Stimulated activated naive B cell treated with anti-CD40 and anti-IgM and Interleukin-4, amounts not matched to agents 10 μg/mL and 1 μg/mL and 100 μg/mL, for 72 hours (primary cell): ENCODE measurements at regions not wholly inside any gene's neighbourhood (a gene's known extent, or its start where the extent isn't known, plus 50 kb on each side); places are given as distances from the start of the nearest gene placed in this dataset.

ENCODE experiments used
- ATAC-seq, 2 donors: fragments of 150-1000 bp; cut with Tn5 transposase; replicated peaks; 2 replicates each; pipeline ENCODE4 v1.10.0; 2021; ENCODE audit warnings: moderate library complexity in 1 of 2
- DNase-seq: peaks from one replicate; pipeline ENCODE4 v3.0.0; 2021
- H3K27ac Mint-ChIP-seq: one replicate; pipeline ENCODE4 v1.8.0; 2022; ENCODE audit warnings: mild to moderate bottlenecking, mixed read lengths
- H3K27me3 Mint-ChIP-seq, 2 donors: one replicate each; pipeline ENCODE4 v1.8.0; 2022; ENCODE audit warnings: mixed read lengths in 2 of 2
- H3K36me3 Mint-ChIP-seq, 2 donors: one replicate each; pipeline ENCODE4 v1.8.0; 2022; ENCODE audit warnings: mixed read lengths in 2 of 2, mild to moderate bottlenecking in 1 of 2
- H3K4me1 Mint-ChIP-seq, 2 donors: one replicate each; pipeline ENCODE4 v1.8.0; 2022; ENCODE audit warnings: mixed read lengths in 2 of 2, mild to moderate bottlenecking in 1 of 2
- H3K4me3 Mint-ChIP-seq, 2 donors: one replicate each; pipeline ENCODE4 v1.8.0; 2022; ENCODE audit warnings: mild to moderate bottlenecking in 2 of 2, mixed read lengths in 2 of 2, moderate library complexity in 1 of 2
- H3K9me3 Mint-ChIP-seq, 2 donors: one replicate each; pipeline ENCODE4 v1.8.0; 2022; ENCODE audit warnings: mixed read lengths in 2 of 2, mild to moderate bottlenecking in 1 of 2

GRCh38 chr1:79595931-79596330 lies 589.4 kb upstream of the ADGRL4 start:
- H3K27me3 Mint-ChIP-seq = no peaks in the 10 kb centered on the region

DNA sequence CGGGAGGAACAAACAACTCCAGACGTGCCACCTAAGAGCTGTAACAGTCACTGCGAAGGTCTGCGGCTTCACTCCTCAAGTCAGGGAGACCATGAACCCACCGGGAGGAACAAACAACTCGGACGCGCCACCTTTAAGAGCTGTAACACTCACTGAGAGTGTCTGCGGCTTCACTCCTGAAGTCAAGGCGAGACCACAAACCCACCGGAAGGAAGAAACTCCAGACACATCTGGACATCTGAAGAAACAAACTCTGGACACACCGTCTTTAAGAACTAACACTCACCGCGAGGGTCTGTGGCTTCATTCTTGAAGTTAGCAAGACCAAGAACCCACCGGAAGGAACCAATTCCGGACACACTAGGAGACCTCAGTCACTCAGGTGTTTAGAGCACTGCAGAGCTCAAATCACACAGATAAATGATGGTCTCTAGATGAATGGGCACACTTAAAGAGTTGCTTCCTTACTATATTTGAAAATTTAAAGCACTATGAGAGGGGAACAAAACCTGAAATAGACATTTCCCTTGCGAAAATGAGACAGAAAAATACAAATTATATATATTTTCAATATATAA lies 587.7 kb upstream of the ADGRL4 start:
- Mint-ChIP-seq H3K27ac (no peak overlapping the region), H3K9me3 (peaks cover 0 to 5% of the 10 kb centered on the region in 2 donors), H3K36me3 (no peaks in the 10 kb centered on the region), H3K27me3 (no peaks in the 10 kb centered on the region), H3K4me1 (no peaks in the 10 kb centered on the region), H3K4me3 (no peak overlapping the region)
- no peak for DNase-seq
- no peak for ATAC-seq

More at GRCh38 chr1:79595931-79596330, 589.4 kb upstream of the ADGRL4 start:
- H3K36me3 Mint-ChIP-seq = no peaks in the 10 kb centered on the region
- peaks cover 0 to 4% of the 10 kb centered on the region in 2 donors for H3K9me3 Mint-ChIP-seq
- no peaks in the 10 kb centered on the region for H3K4me1 Mint-ChIP-seq
- no peak overlapping the region for H3K27ac Mint-ChIP-seq
- no peak for ATAC-seq
- no peak overlapping the region for H3K4me3 Mint-ChIP-seq
- DNase-seq = no peak

DNA sequence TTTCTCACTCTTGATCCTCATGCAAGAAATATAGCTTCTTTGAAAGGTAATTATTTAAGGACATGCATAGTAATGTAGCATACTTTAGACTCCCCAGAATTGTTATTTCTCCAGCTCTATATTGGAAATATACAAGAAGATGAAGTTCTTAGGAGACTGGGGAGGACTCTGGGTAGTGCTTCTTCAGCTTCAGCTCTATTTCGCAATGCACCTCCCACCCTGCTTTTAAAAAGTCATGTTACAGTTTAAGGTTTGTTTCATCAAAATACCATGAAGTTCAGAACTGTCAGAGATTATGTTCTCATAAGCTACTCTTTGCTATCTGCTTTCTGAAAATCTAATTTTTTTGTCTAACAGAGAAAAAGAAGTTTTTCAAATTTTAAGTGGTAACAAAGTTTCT lies 586.2 kb upstream of the ADGRL4 start:
- Mint-ChIP-seq H3K27ac (no peak overlapping the region), H3K4me1 (no peaks in the 10 kb centered on the region), H3K9me3 (peaks cover 0 to 4% of the 10 kb centered on the region in 2 donors), H3K36me3 (no peaks in the 10 kb centered on the region), H3K4me3 (no peak overlapping the region), H3K27me3 (no peaks in the 10 kb centered on the region)
- ATAC-seq = no peak
- no peak for DNase-seq

DNA sequence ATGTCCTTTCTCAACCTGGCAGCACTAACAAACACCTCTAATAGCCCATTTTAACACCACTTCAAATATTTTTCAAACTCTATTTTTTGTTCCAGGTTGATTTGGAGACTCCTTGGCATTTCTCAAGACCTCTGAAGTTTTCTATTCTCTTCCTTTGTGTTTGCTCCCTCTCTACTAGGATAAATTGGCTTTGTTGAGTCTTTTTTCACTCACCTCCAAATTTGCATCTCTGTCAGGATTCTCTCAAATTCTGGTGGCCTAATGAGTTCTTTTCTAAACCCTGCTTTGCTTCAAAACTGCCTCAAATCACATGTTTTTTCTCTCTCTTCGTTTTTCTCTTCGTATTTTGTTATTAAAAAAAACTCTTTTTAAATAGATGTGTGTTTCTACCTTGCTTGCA lies 582.2 kb upstream of the ADGRL4 start:
- Mint-ChIP-seq H3K4me3 (no peak overlapping the region), H3K9me3 (peaks cover 0 to 1% of the 10 kb centered on the region in 2 donors), H3K36me3 (no peaks in the 10 kb centered on the region), H3K27ac (no peak overlapping the region), H3K4me1 (no peaks in the 10 kb centered on the region), H3K27me3 (no peaks in the 10 kb centered on the region)
- no peak for ATAC-seq
- no peak for DNase-seq

- H3K36me3 Mint-ChIP-seq = no peaks in the 10 kb centered on the region
- H3K4me3 Mint-ChIP-seq = no peak overlapping the region
- no peak overlapping the region for H3K27ac Mint-ChIP-seq
- ATAC-seq (no peak), DNase-seq (no peak)
- H3K4me1 Mint-ChIP-seq = no peaks in the 10 kb centered on the region
- peaks cover 3 to 4% of the 10 kb centered on the region in 2 donors for H3K9me3 Mint-ChIP-seq
- H3K27me3 Mint-ChIP-seq = no peaks in the 10 kb centered on the region
Observed at GRCh38 chr1:79587229-79587628, 580.7 kb upstream of the ADGRL4 start.

GRCh38 chr1:79585801-79586200 lies 579.3 kb upstream of the ADGRL4 start:
- H3K4me1 Mint-ChIP-seq = no peaks in the 10 kb centered on the region
- H3K9me3 Mint-ChIP-seq = peaks cover 4% of the 10 kb centered on the region in 2 donors
- DNase-seq (no peak), ATAC-seq (no peak)
- H3K36me3 Mint-ChIP-seq = no peaks in the 10 kb centered on the region
- no peaks in the 10 kb centered on the region for H3K27me3 Mint-ChIP-seq
- no peak overlapping the region for H3K4me3 Mint-ChIP-seq
- no peak overlapping the region for H3K27ac Mint-ChIP-seq

GRCh38 chr1:79575424-79575823 lies 568.9 kb upstream of the ADGRL4 start:
- Mint-ChIP-seq H3K4me1 (no peaks in the 10 kb centered on the region), H3K4me3 (no peak overlapping the region), H3K9me3 (no peaks in the 10 kb centered on the region), H3K36me3 (no peaks in the 10 kb centered on the region), H3K27me3 (no peaks in the 10 kb centered on the region), H3K27ac (no peak overlapping the region)
- DNase-seq = no peak
- no peak for ATAC-seq

GRCh38 chr1:79568411-79568810 lies 561.9 kb upstream of the ADGRL4 start:
- no peak for ATAC-seq
- Mint-ChIP-seq H3K9me3 (no peaks in the 10 kb centered on the region), H3K27me3 (no peaks in the 10 kb centered on the region), H3K4me1 (no peaks in the 10 kb centered on the region), H3K36me3 (no peaks in the 10 kb centered on the region), H3K4me3 (no peak overlapping the region), H3K27ac (no peak overlapping the region)
- DNase-seq = no peak

GRCh38 chr1:79561521-79561978 lies 555.0 kb upstream of the ADGRL4 start:
- Mint-ChIP-seq H3K4me1 (no peaks in the 10 kb centered on the region), H3K36me3 (no peaks in the 10 kb centered on the region), H3K27ac (no peak overlapping the region), H3K27me3 (no peaks in the 10 kb centered on the region), H3K4me3 (no peak overlapping the region), H3K9me3 (peaks cover 0 to 1% of the 10 kb centered on the region in 2 donors)
- DNase-seq (no peak), ATAC-seq (no peak)

DNA sequence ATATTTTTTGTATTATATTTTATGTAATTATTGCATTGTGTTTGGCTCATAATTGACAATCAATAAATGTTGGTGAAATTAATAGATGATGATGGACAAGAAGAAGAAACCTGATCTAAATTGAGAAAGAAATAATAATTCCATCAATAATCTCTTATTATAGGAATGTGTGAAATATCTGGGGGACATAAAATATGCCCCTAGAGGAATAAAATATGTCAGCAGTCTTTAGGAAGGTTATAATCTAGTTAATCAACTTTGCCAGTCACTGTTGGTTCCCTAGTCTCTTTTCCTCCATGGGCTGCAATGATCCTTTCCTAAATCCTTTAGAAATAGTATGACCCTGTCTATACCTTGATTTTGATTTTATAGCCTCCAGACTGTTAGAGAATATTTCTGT lies 549.7 kb upstream of the ADGRL4 start:
- no peak for ATAC-seq
- H3K4me1 Mint-ChIP-seq = no peaks in the 10 kb centered on the region

GRCh38 chr1:79554688-79555087 lies 548.2 kb upstream of the ADGRL4 start:
- Mint-ChIP-seq H3K27ac (no peak overlapping the region), H3K9me3 (no peaks in the 10 kb centered on the region), H3K4me3 (no peak overlapping the region), H3K36me3 (no peaks in the 10 kb centered on the region), H3K4me1 (no peaks in the 10 kb centered on the region), H3K27me3 (no peaks in the 10 kb centered on the region)
- ATAC-seq (no peak), DNase-seq (no peak)

More for the DNA sequence above, 549.7 kb upstream of the ADGRL4 start:
- H3K27ac Mint-ChIP-seq = no peak overlapping the region
- no peak overlapping the region for H3K4me3 Mint-ChIP-seq
- no peak for DNase-seq
- H3K36me3 Mint-ChIP-seq = no peaks in the 10 kb centered on the region
- no peaks in the 10 kb centered on the region for H3K27me3 Mint-ChIP-seq
- no peaks in the 10 kb centered on the region for H3K9me3 Mint-ChIP-seq

DNA sequence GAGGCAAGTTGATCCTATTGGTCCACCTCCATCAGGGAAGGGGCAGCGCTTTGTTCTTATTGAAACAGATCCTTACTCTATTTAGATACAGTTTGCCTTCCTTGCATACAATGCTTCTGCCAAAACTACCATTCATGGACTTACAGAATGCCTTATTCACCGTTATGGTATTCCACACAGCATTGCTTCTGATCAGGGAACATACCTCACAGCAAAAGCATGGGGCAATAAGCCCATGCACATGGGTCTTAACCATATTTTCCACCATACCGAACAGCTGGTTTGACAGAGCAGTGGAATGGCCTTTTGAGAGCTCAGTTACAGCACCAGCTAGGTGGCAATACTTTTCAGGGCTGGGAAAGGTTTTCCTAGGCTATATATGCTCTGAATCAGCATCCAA lies 544.8 kb upstream of the ADGRL4 start:
- H3K36me3 Mint-ChIP-seq = no peaks in the 10 kb centered on the region
- no peaks in the 10 kb centered on the region for H3K4me1 Mint-ChIP-seq
- DNase-seq (no peak), ATAC-seq (no peak)
- no peaks in the 10 kb centered on the region for H3K9me3 Mint-ChIP-seq
- no peak overlapping the region for H3K27ac Mint-ChIP-seq
- H3K4me3 Mint-ChIP-seq = no peak overlapping the region
- no peaks in the 10 kb centered on the region for H3K27me3 Mint-ChIP-seq

- Mint-ChIP-seq H3K36me3 (no peaks in the 10 kb centered on the region), H3K4me1 (no peaks in the 10 kb centered on the region), H3K9me3 (no peaks in the 10 kb centered on the region), H3K4me3 (no peak overlapping the region), H3K27ac (no peak overlapping the region), H3K27me3 (no peaks in the 10 kb centered on the region)
- ATAC-seq (no peak), DNase-seq (no peak)
Observed at GRCh38 chr1:79550402-79550801, 543.9 kb upstream of the ADGRL4 start.

DNA sequence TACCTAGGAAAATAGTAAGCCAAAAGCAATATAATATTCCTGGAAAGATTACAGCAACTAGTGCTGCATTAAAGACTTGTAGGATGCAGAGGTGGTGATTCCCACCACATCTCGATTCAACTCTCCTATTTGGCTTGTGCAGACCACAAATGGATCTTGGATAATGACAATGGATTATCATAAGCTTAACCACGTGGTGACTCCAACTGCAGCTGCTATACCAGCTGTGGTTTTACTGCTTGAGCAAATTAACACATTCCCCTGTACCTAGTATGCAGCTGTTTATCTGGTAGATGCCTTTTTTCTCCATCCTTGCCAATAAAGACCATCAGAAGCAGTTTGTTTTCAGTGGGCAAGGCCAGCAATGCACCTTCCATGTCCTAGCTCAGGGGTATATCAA lies 542.7 kb upstream of the ADGRL4 start:
- Mint-ChIP-seq H3K27me3 (no peaks in the 10 kb centered on the region), H3K27ac (no peak overlapping the region), H3K9me3 (no peaks in the 10 kb centered on the region), H3K4me3 (no peak overlapping the region), H3K36me3 (no peaks in the 10 kb centered on the region), H3K4me1 (no peaks in the 10 kb centered on the region)
- ATAC-seq (no peak), DNase-seq (no peak)

DNA sequence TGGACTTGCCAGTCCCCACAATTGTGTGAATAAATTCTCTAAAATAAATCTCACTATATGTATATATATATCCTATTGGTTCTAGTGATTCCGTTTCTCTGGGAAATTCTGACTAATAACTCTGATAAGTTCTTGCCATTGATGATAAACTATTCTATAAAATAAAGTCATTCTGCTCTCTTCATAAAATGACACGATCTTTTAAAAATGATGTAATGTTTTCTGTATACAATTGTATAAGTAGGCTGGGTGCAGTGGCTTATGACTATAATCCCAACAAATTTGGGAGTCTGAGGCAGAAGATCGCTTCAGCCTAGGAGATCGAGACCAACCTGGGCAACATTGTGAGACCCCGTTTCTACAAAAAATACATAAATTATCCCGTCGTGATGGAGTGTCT lies 541.0 kb upstream of the ADGRL4 start:
- H3K4me3 Mint-ChIP-seq = no peak overlapping the region
- H3K36me3 Mint-ChIP-seq = no peaks in the 10 kb centered on the region
- peaks cover 0 to 2% of the 10 kb centered on the region in 2 donors for H3K9me3 Mint-ChIP-seq
- H3K27me3 Mint-ChIP-seq = no peaks in the 10 kb centered on the region
- no peak for DNase-seq
- no peak overlapping the region for H3K27ac Mint-ChIP-seq
- no peak for ATAC-seq
- no peaks in the 10 kb centered on the region for H3K4me1 Mint-ChIP-seq

DNA sequence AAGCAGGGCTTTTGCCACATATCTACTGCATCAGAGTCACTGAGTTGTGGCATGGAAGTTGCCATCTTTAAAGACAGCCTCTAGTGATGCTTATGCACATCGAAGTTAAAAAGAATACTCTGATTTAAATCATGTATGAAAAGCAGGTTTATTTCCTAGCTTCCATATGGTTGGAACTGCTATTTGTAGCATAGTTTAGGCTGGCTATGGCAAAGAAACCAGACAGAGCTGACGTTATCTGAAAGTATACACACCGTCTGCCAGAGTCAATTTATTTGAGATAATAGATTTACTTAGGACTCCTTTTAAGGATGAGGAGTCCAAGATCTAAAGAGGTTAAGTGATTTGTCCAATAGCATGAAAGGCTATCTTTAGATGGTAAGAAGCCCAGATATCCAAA lies 536.9 kb upstream of the ADGRL4 start:
- no peak for DNase-seq
- Mint-ChIP-seq H3K4me1 (no peaks in the 10 kb centered on the region), H3K27me3 (no peaks in the 10 kb centered on the region), H3K9me3 (peaks cover 0 to 2% of the 10 kb centered on the region in 2 donors), H3K4me3 (no peak overlapping the region), H3K27ac (no peak overlapping the region), H3K36me3 (no peaks in the 10 kb centered on the region)
- no peak for ATAC-seq
